SH-SY5Y (cell line): ENCODE measurements at regions not wholly inside any gene's neighbourhood (a gene's known extent, or its start where the extent isn't known, plus 50 kb on each side); places are given as distances from the start of the nearest gene placed in this dataset.

Source experiments
- GATA2 ChIP-seq: IDR thresholded peaks from 2 replicates; pipeline ENCODE4 v1.6.1; 2011; ENCODE audit warnings: mild to moderate bottlenecking, low read depth, low read length
- GATA3 ChIP-seq: IDR thresholded peaks from 2 replicates; pipeline ENCODE4 v1.6.1; 2011; ENCODE audit warnings: low read depth, mild to moderate bottlenecking, low read length, moderate library complexity

GRCh38 chr2:65507102-65508069 lies 75.0 kb upstream of the SPRED2 start:
- TF ChIP-seq GATA3: no peak
- no peak for TF ChIP-seq GATA2

GRCh38 chr2:65504814-65505697 lies 72.7 kb upstream of the SPRED2 start:
- TF ChIP-seq GATA3 (no peak), GATA2 (no peak)

DNA sequence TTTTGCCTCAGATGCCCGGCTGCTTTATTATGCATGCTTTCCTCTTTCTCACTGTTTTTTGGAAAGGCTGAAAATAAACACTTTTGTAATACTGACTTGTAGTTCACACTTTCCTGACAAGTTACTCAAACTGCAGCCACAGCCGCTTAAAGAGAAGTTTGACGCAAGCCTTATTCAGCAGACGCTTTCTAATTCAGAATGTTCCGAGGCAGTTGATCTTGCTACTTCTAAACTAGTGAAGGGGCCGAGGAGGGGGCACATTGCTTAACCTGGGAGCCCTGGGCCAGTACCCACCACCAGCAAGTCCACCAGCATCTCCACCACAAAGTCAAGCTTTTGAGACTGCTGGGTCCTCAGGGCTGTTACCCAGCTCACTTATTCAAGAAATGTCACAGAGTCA lies 71.8 kb upstream of the SPRED2 start:
- TF ChIP-seq GATA3 (no peak), GATA2 (no peak)

GRCh38 chr2:65503746-65504145 lies 71.3 kb upstream of the SPRED2 start:
- no peak for TF ChIP-seq GATA3
- TF ChIP-seq GATA2: no peak

GRCh38 chr2:65501836-65502235 lies 69.4 kb upstream of the SPRED2 start:
- TF ChIP-seq GATA3: no peak

DNA sequence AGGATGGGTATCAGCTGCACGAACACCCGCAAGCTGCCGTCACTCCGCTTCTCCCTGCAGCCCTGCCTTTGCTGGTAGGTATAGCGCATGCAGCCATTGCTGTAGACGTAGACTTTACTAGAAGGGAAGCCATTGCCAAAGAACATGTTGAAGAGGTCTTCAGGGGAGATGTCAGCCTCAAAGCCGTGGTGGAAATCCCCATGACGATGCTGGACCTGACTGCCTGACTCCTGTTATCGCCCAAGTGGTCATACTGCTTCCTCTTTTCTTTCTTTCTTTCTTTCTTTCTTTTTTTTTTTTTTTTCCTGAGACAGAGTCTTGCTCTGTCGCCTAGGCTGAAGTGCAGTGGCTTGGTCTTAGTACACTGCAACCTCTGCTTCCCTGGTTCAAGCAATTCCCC lies 68.7 kb upstream of the SPRED2 start:
- TF ChIP-seq GATA2 (no peak), GATA3 (no peak)

DNA sequence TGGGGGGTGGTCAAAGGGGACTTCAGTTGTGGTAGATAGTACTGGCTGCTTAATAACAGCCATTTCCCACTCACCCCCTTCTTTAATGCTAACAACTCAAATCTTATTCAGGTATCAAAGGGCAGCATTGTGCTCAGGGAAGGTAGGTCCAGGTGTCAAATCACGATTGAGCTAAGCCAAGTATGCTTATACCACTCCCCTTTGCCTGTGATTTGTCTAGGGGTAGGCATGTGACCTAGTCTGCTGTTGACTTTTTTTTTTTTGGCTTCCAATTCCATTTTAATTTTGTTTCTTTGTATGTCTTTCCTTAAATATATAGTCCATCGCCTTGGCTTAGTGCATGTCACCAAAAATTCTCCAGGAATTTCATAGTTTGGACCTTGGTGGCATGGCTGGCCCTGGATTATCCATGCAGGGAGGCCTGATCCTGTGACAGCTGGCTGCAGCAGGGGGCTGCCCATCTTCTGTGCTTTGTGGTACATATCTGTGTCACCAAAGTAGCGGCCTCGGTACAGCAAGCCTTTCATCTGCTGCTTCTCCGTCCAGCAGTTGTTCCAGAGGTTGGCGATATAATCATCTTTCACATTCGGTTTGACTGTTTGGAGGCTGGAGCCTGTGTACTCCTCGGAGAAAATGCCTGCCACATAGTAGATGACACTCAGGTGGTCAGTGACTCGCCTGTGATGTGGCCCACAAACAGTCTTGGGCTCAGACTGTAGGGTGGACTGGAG lies 68.1 kb upstream of the SPRED2 start:
- TF ChIP-seq GATA2 (no peak), GATA3 (no peak)

DNA sequence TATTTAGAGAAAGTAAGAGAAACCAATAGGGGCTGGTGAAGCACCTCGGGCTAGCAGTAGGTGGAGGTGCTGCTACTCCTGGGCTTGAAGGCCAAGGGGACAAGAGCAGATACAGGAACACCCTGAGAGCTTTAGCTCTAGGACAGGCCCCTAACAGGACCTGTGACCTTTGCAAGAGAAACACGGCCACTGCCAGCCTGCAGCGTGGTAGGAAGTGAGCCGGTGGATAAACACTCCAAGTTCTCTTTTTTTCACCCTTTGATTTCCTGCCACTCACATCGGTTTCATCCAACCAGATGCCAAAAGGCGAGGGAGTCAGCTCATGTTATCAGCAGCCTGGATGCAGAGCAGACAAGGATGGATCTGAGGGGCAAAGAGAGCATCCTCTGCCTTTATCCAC lies 66.8 kb upstream of the SPRED2 start:
- TF ChIP-seq GATA2: no peak
- TF ChIP-seq GATA3: no peak

DNA sequence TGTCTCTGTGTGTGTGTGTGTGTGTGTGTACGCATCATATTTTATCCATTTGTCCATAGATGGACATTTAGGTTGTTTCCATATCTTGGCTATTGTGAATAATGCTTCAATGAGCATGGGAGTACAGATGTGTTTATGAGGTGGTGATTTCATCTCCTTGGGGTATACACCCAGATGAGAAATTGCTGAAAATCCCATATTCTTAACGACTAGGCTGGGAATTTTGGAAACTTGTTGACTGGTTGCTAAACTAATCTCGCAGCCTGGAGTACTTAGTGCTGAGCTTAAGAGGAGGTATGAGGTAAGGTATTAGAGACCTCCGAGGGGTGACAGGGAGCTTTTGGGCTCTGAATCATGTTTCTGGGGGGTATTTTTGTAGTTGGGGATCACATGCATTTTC lies 66.0 kb upstream of the SPRED2 start:
- TF ChIP-seq GATA3: no peak
- TF ChIP-seq GATA2: no peak

DNA sequence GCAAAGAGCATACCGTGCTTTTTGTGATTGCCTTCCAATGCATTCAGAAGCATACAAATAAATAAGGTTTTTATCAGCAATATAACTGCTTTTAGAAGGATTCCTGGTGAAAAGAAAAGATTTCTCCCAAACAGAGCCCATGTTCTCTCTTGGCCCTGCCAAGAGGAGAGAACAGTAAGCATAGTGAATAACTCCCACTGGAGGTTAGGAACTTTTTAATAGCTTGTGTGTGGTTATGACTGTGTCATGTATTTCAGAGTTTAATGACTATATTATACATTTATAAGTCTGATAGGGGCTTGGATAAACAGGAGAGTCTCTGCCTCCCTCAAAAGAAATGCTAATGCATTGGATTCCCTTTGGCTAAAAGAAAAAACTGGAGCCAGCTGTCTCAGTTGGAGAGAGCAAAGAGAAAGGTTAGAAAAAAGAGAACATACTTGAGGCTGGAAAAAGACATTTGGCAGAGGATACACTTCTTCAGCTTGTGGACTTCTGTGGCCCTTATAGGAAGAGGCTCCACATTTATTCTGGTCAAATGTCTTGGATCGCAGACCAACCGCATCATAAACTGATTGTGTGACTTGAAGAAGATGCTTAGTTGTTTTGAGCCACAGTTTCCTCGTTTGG lies 63.0 kb upstream of the SPRED2 start:
- TF ChIP-seq GATA2: no peak
- no peak for TF ChIP-seq GATA3

DNA sequence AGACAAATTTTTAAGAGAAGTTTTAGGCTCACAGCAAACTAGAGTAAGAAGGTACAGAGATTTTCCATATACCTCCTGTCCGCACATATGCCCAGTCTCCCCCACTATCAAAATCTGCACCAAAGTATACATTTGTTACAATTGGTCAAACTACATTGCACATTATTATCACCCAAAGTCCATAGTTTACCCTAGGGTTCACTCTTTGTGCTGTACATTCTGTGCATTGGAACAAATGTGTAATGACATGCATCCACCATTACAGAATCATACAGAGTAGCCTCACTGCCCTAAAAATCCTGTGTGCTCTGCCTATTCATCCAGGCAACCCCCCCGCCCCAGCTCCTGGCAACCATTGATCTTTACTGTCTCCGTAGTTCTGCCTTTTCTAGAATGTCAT lies 61.7 kb upstream of the SPRED2 start:
- TF ChIP-seq GATA3 (no peak), GATA2 (no peak)

GRCh38 chr2:65491381-65491905 lies 59.0 kb upstream of the SPRED2 start:
- no peak for TF ChIP-seq GATA2

- TF ChIP-seq GATA3 (no peak), GATA2 (no peak)
Measured at GRCh38 chr2:65490222-65490621, 57.8 kb upstream of the SPRED2 start.

GRCh38 chr2:65489269-65489668 lies 56.9 kb upstream of the SPRED2 start:
- TF ChIP-seq GATA3 (no peak), GATA2 (no peak)
